ENCODE measurements at regions not wholly inside any gene's neighbourhood (a gene's known extent, or its start where the extent isn't known, plus 50 kb on each side); places are given as distances from the start of the nearest gene placed in this dataset.

DNA sequence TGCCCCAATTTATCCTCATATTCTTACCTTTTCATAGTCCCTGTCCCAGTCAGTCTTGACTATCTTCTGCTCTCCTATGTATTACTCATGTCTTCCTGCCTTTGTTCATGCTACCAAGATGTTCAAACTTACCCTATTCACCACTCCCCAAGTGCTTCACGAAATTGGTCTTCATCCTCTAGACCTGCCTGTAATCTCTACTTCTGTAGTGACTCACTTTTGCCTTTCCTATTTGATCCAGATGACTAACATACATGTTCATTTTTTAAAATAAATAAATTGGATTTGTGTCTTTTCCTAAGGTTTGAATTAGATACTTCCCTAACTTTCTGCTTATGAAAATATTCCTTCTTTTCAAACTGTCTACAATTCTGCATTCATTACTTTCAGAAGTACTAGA is 107.7 kb upstream of the PPM1H start:
- TF ChIP-seq, protein P1, sequence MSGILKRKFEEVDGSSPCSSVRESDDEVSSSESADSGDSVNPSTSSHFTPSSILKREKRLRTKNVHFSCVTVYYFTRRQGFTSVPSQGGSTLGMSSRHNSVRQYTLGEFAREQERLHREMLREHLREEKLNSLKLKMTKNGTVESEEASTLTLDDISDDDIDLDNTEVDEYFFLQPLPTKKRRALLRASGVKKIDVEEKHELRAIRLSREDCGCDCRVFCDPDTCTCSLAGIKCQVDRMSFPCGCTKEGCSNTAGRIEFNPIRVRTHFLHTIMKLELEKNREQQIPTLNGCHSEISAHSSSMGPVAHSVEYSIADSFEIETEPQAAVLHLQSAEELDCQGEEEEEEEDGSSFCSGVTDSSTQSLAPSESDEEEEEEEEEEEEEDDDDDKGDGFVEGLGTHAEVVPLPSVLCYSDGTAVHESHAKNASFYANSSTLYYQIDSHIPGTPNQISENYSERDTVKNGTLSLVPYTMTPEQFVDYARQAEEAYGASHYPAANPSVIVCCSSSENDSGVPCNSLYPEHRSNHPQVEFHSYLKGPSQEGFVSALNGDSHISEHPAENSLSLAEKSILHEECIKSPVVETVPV (CRISPR knock-in tag; IDR thresholded peaks at IDR 0.05), result no peak
- TF ChIP-seq, protein P2, sequence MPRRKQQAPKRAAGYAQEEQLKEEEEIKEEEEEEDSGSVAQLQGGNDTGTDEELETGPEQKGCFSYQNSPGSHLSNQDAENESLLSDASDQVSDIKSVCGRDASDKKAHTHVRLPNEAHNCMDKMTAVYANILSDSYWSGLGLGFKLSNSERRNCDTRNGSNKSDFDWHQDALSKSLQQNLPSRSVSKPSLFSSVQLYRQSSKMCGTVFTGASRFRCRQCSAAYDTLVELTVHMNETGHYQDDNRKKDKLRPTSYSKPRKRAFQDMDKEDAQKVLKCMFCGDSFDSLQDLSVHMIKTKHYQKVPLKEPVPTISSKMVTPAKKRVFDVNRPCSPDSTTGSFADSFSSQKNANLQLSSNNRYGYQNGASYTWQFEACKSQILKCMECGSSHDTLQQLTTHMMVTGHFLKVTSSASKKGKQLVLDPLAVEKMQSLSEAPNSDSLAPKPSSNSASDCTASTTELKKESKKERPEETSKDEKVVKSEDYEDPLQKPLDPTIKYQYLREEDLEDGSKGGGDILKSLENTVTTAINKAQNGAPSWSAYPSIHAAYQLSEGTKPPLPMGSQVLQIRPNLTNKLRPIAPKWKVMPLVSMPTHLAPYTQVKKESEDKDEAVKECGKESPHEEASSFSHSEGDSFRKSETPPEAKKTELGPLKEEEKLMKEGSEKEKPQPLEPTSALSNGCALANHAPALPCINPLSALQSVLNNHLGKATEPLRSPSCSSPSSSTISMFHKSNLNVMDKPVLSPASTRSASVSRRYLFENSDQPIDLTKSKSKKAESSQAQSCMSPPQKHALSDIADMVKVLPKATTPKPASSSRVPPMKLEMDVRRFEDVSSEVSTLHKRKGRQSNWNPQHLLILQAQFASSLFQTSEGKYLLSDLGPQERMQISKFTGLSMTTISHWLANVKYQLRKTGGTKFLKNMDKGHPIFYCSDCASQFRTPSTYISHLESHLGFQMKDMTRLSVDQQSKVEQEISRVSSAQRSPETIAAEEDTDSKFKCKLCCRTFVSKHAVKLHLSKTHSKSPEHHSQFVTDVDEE (CRISPR knock-in tag; IDR thresholded peaks at IDR 0.05), result no peak

Data from SK-N-SH treated with all-trans-retinoic acid at 6 μM for 48 hours (cell line).